ENCODE measurements at regions not wholly inside any gene's neighbourhood (a gene's known extent, or its start where the extent isn't known, plus 50 kb on each side); places are given as distances from the start of the nearest gene placed in this dataset.

GRCh38 chr2:7096726-7097352 is 179.6 kb downstream of the RNF144A start:
- no peak for DNase-seq (ENCODE audit: low spot score)
- 75% methylated on average over 20 of the region's 20 CpGs for WGBS

More at GRCh38 chr2:7096726-7097352, 179.6 kb downstream of the RNF144A start:
- TF ChIP-seq HNF4G (IDR thresholded peaks at IDR 0.05), result no peak
- no peak for TF ChIP-seq FOXA2 (IDR thresholded peaks at IDR 0.05)
- TF ChIP-seq YY1 (IDR thresholded peaks at IDR 0.05), result no peak
- no peak for TF ChIP-seq NR2F2 (IDR thresholded peaks at IDR 0.05)
- TF ChIP-seq, protein P1, sequence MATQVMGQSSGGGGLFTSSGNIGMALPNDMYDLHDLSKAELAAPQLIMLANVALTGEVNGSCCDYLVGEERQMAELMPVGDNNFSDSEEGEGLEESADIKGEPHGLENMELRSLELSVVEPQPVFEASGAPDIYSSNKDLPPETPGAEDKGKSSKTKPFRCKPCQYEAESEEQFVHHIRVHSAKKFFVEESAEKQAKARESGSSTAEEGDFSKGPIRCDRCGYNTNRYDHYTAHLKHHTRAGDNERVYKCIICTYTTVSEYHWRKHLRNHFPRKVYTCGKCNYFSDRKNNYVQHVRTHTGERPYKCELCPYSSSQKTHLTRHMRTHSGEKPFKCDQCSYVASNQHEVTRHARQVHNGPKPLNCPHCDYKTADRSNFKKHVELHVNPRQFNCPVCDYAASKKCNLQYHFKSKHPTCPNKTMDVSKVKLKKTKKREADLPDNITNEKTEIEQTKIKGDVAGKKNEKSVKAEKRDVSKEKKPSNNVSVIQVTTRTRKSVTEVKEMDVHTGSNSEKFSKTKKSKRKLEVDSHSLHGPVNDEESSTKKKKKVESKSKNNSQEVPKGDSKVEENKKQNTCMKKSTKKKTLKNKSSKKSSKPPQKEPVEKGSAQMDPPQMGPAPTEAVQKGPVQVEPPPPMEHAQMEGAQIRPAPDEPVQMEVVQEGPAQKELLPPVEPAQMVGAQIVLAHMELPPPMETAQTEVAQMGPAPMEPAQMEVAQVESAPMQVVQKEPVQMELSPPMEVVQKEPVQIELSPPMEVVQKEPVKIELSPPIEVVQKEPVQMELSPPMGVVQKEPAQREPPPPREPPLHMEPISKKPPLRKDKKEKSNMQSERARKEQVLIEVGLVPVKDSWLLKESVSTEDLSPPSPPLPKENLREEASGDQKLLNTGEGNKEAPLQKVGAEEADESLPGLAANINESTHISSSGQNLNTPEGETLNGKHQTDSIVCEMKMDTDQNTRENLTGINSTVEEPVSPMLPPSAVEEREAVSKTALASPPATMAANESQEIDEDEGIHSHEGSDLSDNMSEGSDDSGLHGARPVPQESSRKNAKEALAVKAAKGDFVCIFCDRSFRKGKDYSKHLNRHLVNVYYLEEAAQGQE (IDR thresholded peaks at IDR 0.05), result no peak
- no peak for TF ChIP-seq HNF4A (conservative IDR thresholded peaks at IDR 0.05)
- TF ChIP-seq GABPA (IDR thresholded peaks at IDR 0.05 in 1 of 2, conservative IDR thresholded peaks at IDR 0.05 in 1 of 2), result no peak
- no peak for TF ChIP-seq JUND (IDR thresholded peaks at IDR 0.05)
- no peak for TF ChIP-seq SP1 (IDR thresholded peaks at IDR 0.05)
- TF ChIP-seq MAX (IDR thresholded peaks at IDR 0.05), result no peak
- no peak for TF ChIP-seq FOXA1 (IDR thresholded peaks at IDR 0.05)
- no peak for TF ChIP-seq RAD21 (IDR thresholded peaks at IDR 0.05)
- TF ChIP-seq RXRA (IDR thresholded peaks at IDR 0.05), result no peak
- no peak for TF ChIP-seq TAF1 (conservative IDR thresholded peaks at IDR 0.05)
- no peak for TF ChIP-seq ATF3 (IDR thresholded peaks at IDR 0.05)
- no peak for TF ChIP-seq CTCF (IDR thresholded peaks at IDR 0.05; ENCODE audit: low read depth, low read length, missing input control)
- TF ChIP-seq, protein P2, sequence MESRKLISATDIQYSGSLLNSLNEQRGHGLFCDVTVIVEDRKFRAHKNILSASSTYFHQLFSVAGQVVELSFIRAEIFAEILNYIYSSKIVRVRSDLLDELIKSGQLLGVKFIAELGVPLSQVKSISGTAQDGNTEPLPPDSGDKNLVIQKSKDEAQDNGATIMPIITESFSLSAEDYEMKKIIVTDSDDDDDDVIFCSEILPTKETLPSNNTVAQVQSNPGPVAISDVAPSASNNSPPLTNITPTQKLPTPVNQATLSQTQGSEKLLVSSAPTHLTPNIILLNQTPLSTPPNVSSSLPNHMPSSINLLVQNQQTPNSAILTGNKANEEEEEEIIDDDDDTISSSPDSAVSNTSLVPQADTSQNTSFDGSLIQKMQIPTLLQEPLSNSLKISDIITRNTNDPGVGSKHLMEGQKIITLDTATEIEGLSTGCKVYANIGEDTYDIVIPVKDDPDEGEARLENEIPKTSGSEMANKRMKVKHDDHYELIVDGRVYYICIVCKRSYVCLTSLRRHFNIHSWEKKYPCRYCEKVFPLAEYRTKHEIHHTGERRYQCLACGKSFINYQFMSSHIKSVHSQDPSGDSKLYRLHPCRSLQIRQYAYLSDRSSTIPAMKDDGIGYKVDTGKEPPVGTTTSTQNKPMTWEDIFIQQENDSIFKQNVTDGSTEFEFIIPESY (IDR thresholded peaks at IDR 0.05), result no peak
- TF ChIP-seq EGR1 (IDR thresholded peaks at IDR 0.05; ENCODE audit: low read depth in 2 of 2), result no peak
- Histone ChIP-seq H3K4me1 (ENCODE audit: control insufficient read depth in 4 of 4, insufficient read depth in 4 of 4, low read length in 3 of 4) (peaks cover 0 to 4% (median 3%) of the 10 kb centered on the region in 4 donors), H3K9ac (ENCODE audit: low read depth in 1 of 2, low read length in 2 of 2) (no peak overlapping the region), H3K27ac (ENCODE audit: low read depth in 1 of 2, low read length in 2 of 2) (no peak overlapping the region), H3K27me3 (ENCODE audit: control insufficient read depth in 4 of 4, insufficient read depth in 4 of 4, low read length in 3 of 4) (peaks cover 0 to 4% (median 0%) of the 10 kb centered on the region in 4 donors), H3K9me3 (ENCODE audit: control insufficient read depth in 4 of 4, low read length in 3 of 4) (no peaks in the 10 kb centered on the region), H3K36me3 (ENCODE audit: control insufficient read depth in 4 of 4, insufficient read depth in 3 of 4, low read depth in 1 of 4, low read length in 3 of 4) (no peaks in the 10 kb centered on the region), H3K4me3 (ENCODE audit: low read depth in 1 of 3, low read length in 3 of 3) (no peak overlapping the region)
